Lower lobe of right lung (tissue), 2 donors: ENCODE measurements at regions not wholly inside any gene's neighbourhood (a gene's known extent, or its start where the extent isn't known, plus 50 kb on each side); places are given as distances from the start of the nearest gene placed in this dataset.

ENCODE experiments used
- ATAC-seq, 2 donors: fragments of 200-7000 bp; cut with Tn5 transposase; one replicate each; pipeline ENCODE4 v1.9.1; 2020 to 2022; ENCODE audit warnings: mild to moderate bottlenecking in 2 of 2, moderate library complexity in 2 of 2
- DNase-seq: peaks from one replicate; pipeline ENCODE4 v3.0.0-alpha.2; 2020
- H3K27ac ChIP-seq: fragments of 200-600 bp; one replicate; pipeline ENCODE4 v1.8.0; 2022
- H3K27me3 ChIP-seq: fragments of 200-600 bp; one replicate; pipeline ENCODE4 v1.8.0; 2022; ENCODE audit warnings: low read depth
- H3K36me3 ChIP-seq: fragments of 200-600 bp; one replicate; pipeline ENCODE4 v1.8.0; 2022; ENCODE audit warnings: mild to moderate bottlenecking
- H3K4me1 ChIP-seq: fragments of 200-600 bp; one replicate; pipeline ENCODE4 v1.8.0; 2022
- H3K4me3 ChIP-seq: fragments of 200-600 bp; one replicate; pipeline ENCODE4 v1.8.0; 2022; ENCODE audit warnings: mild to moderate bottlenecking
- H3K9me3 ChIP-seq: fragments of 200-600 bp; one replicate; pipeline ENCODE4 v1.8.0; 2022
- intact Hi-C: fragments of 100-400 bp; cut with DNase I; formaldehyde crosslinking; loops from one replicate; pipeline ENCODE4 v1.11.0; 2022
- TF ChIP-seq, protein P1 (sequence below): fragments of 200-600 bp; IDR thresholded peaks from one replicate; pipeline ENCODE4 v1.8.0; 2022; ENCODE audit warnings: antibody characterized with exemption, mild to moderate bottlenecking
- donor health status: DM: no; HTN: yes; CAD: no; lungs with severe emphysema.

DNA sequence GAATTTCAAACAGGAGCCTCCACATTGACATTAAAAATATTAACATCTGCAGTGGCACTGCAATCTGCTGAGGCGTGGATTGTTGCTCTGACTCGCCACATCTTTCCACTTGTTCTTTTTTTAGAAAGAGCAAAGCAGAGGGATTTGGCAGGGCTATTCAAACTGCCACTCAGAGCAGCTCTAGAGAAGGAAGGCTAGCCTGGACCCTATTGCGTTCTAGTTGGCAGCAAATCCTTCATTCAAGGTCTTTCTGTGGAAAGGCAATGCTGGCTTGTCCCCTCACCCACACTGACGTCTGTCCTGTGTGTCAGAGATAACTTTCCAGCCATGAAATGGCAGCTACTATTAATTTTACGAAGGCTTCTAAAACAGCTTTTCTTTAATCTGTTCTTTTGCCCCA, 483.2 kb upstream of the SGO1 start:
- intact Hi-C loops, result no loop called here
- no peak for ATAC-seq
- TF ChIP-seq, protein P1, sequence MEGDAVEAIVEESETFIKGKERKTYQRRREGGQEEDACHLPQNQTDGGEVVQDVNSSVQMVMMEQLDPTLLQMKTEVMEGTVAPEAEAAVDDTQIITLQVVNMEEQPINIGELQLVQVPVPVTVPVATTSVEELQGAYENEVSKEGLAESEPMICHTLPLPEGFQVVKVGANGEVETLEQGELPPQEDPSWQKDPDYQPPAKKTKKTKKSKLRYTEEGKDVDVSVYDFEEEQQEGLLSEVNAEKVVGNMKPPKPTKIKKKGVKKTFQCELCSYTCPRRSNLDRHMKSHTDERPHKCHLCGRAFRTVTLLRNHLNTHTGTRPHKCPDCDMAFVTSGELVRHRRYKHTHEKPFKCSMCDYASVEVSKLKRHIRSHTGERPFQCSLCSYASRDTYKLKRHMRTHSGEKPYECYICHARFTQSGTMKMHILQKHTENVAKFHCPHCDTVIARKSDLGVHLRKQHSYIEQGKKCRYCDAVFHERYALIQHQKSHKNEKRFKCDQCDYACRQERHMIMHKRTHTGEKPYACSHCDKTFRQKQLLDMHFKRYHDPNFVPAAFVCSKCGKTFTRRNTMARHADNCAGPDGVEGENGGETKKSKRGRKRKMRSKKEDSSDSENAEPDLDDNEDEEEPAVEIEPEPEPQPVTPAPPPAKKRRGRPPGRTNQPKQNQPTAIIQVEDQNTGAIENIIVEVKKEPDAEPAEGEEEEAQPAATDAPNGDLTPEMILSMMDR, result no peak
- Histone ChIP-seq H3K4me3 (no peak overlapping the region), H3K4me1 (no peaks in the 10 kb centered on the region), H3K27me3 (no peaks in the 10 kb centered on the region), H3K9me3 (no peaks in the 10 kb centered on the region), H3K36me3 (no peaks in the 10 kb centered on the region), H3K27ac (no peak overlapping the region)
- no peak for DNase-seq

DNA sequence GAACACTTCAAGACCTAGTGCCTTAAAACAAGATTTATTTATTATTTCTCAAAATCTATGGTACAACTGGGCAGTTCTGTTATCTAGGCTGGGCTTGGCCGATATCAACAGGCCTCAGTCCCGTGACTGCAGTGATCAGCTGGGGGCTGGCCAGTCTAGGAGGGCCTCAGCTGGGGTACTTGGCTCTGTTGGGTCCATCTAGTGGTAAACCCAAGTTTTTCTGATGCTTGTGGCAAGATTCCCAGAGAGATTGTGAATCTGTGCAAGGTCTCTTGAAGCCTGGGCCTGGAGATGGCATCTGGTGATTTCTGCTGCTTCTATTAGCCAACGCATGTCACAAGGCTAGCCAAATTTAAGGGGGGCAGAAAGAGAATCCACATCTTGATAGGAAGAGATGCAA, 482.4 kb upstream of the SGO1 start:
- H3K27ac ChIP-seq, result no peak overlapping the region
- no peak for ATAC-seq
- H3K4me1 ChIP-seq, result no peaks in the 10 kb centered on the region
- no peaks in the 10 kb centered on the region for H3K27me3 ChIP-seq
- intact Hi-C loops, result no loop called here
- TF ChIP-seq, protein P1, result no peak
- no peaks in the 10 kb centered on the region for H3K36me3 ChIP-seq
- DNase-seq, result no peak
- no peak overlapping the region for H3K4me3 ChIP-seq
- no peaks in the 10 kb centered on the region for H3K9me3 ChIP-seq

DNA sequence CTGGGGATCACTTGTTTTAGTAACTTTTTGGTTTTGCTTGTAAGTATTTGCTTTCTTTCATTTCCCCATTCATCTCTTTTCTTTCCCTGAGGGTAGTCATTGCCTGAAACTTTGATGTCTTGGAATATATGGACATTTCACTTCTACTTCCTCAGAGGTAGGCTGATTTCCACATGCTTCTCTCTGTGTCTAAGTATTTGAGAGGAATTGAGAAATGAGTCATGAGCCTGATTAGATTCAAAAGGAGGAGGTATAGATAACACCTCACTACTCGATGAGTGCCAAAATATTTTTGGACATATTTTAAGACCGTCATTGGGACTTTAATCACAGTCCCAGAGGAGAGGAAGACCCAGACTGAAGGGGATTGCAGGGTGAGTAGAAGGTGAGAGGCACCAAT, 480.1 kb upstream of the SGO1 start:
- intact Hi-C loops, result no loop called here
- TF ChIP-seq, protein P1, result no peak
- Histone ChIP-seq H3K9me3 (no peaks in the 10 kb centered on the region), H3K4me1 (no peaks in the 10 kb centered on the region), H3K27ac (no peak overlapping the region), H3K4me3 (no peak overlapping the region), H3K27me3 (no peaks in the 10 kb centered on the region), H3K36me3 (no peaks in the 10 kb centered on the region)
- DNase-seq, result no peak
- no peak for ATAC-seq

DNA sequence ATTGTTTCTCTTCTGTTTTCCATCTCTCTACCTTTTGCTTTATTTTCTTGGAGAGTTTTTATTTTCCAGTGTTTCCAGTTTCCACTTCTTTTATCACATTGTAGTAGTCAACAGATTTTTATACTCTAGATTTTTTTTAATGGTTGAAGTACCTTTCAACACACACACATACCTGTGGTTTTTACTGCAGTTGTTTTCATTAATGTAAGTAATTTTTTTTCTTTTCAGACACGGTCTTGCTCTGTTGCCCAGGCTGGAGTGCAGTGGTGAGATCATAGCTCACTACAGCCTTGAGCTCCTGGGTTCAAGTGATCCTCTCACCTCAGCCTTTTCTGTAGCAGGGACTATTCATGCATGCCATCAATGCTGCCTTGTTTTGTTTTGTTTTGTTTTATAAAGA, 472.5 kb upstream of the SGO1 start:
- Histone ChIP-seq H3K27ac (no peak overlapping the region), H3K9me3 (no peaks in the 10 kb centered on the region), H3K36me3 (no peaks in the 10 kb centered on the region), H3K27me3 (no peaks in the 10 kb centered on the region), H3K4me3 (no peak overlapping the region), H3K4me1 (no peaks in the 10 kb centered on the region)
- TF ChIP-seq, protein P1, result no peak
- no peak for DNase-seq
- intact Hi-C loops, result no loop called here
- ATAC-seq, result no peak

DNA sequence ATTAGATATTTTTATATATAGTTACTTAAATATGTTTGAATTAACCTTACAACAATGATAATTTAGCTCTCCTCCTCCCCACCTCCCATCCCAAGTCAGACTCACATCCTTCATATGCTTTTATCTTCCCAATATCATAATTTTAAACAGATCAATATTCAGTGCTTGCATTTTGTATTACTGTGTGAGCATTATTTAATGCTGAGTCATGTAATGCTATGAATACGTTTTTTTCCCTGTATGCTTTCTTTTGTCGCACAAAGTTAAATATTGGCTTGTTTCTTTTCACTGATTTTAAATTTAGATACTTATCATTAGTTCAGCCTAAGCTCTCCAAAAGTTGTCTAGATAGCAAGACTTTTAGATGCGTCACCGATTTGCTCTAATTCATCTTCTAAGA, 471.6 kb upstream of the SGO1 start:
- ATAC-seq, result no peak
- TF ChIP-seq, protein P1, result no peak
- H3K27me3 ChIP-seq, result no peaks in the 10 kb centered on the region
- DNase-seq, result no peak
- H3K36me3 ChIP-seq, result no peaks in the 10 kb centered on the region
- no peaks in the 10 kb centered on the region for H3K9me3 ChIP-seq
- H3K4me1 ChIP-seq, result no peaks in the 10 kb centered on the region
- H3K4me3 ChIP-seq, result no peak overlapping the region
- intact Hi-C loops, result no loop called here
- H3K27ac ChIP-seq, result no peak overlapping the region
